Ascending aorta (tissue), 2 donors: ENCODE measurements at regions not wholly inside any gene's neighbourhood (a gene's known extent, or its start where the extent isn't known, plus 50 kb on each side); places are given as distances from the start of the nearest gene placed in this dataset.

Source experiments
- DNase-seq, 2 donors: peaks; one replicate each; pipeline ENCODE4 v3.0.0-alpha.2; 2019; ENCODE audit warnings: low spot score in 2 of 2
- H3K27ac ChIP-seq, 2 donors: fragments of 200-600 bp; sonication (generic); one replicate each; pipeline ENCODE4 v1.5.1; 2016 to 2017; ENCODE audit warnings: mild to moderate bottlenecking in 1 of 2
- H3K27me3 ChIP-seq: fragments of 200-600 bp; sonication (generic); one replicate; pipeline ENCODE4 v1.5.1; 2017
- H3K36me3 ChIP-seq, 2 donors: fragments of 200-600 bp; sonication (generic); one replicate each; pipeline ENCODE4 v1.5.1; 2016
- H3K4me1 ChIP-seq, 2 donors: fragments of 200-600 bp; sonication (generic); one replicate each; pipeline ENCODE4 v1.5.1; 2016 to 2017; ENCODE audit warnings: mild to moderate bottlenecking in 1 of 2
- H3K4me3 ChIP-seq, 2 donors: fragments of 200-600 bp; sonication (generic); one replicate each; pipeline ENCODE4 v1.5.1; 2016 to 2017; ENCODE audit warnings: mild to moderate bottlenecking in 1 of 2
- H3K9me3 ChIP-seq, 2 donors: fragments of 200-600 bp; sonication (generic); one replicate each; pipeline ENCODE4 v1.5.1; 2016
- CTCF ChIP-seq, 3 experiments: fragments of 200-600 bp in 2 of 3; fragments of 450-650 bp in 1 of 3; sonication (generic) in 2 of 3; IDR thresholded peaks; one replicate each; pipeline ENCODE4 v1.5.1; 2016 to 2019; ENCODE audit warnings: antibody characterized with exemption in 3 of 3, mild to moderate bottlenecking in 1 of 3, moderate library complexity in 1 of 3
- intact Hi-C: fragments of 100-400 bp; cut with DNase I; formaldehyde crosslinking; loops from one replicate; pipeline ENCODE4 v1.15.1; 2023

- DNase-seq = no peak
- Histone ChIP-seq H3K4me3 (no peak overlapping the region), H3K9me3 (no peaks in the 10 kb centered on the region), H3K36me3 (no peaks in the 10 kb centered on the region), H3K4me1 (no peaks in the 10 kb centered on the region), H3K27me3 (no peaks in the 10 kb centered on the region), H3K27ac (no peak overlapping the region)
- no peak for TF ChIP-seq CTCF (IDR thresholded peaks at IDR 0.05)
- intact Hi-C loops = no loop called here
Measured at GRCh38 chr10:31725436-31725835, 203.2 kb downstream of the ARHGAP12 start.

GRCh38 chr10:31724296-31724695 lies 204.3 kb downstream of the ARHGAP12 start:
- intact Hi-C loops = no loop called here
- H3K27ac ChIP-seq = no peak overlapping the region
- H3K4me3 ChIP-seq = no peak overlapping the region
- DNase-seq = no peak
- no peak for TF ChIP-seq CTCF (IDR thresholded peaks at IDR 0.05)
- no peaks in the 10 kb centered on the region for H3K27me3 ChIP-seq
- H3K36me3 ChIP-seq = no peaks in the 10 kb centered on the region
- H3K9me3 ChIP-seq = no peaks in the 10 kb centered on the region
- H3K4me1 ChIP-seq = no peaks in the 10 kb centered on the region

GRCh38 chr10:31723106-31723750 lies 205.4 kb downstream of the ARHGAP12 start:
- no peaks in the 10 kb centered on the region for H3K36me3 ChIP-seq
- no peaks in the 10 kb centered on the region for H3K27me3 ChIP-seq
- no peak overlapping the region for H3K27ac ChIP-seq
- no peak for TF ChIP-seq CTCF (IDR thresholded peaks at IDR 0.05)
- no peaks in the 10 kb centered on the region for H3K9me3 ChIP-seq
- no peak for DNase-seq
- no peaks in the 10 kb centered on the region for H3K4me1 ChIP-seq
- intact Hi-C loops = no loop called here
- no peak overlapping the region for H3K4me3 ChIP-seq

- intact Hi-C loops = no loop called here
- H3K27me3 ChIP-seq = no peaks in the 10 kb centered on the region
- H3K36me3 ChIP-seq = no peaks in the 10 kb centered on the region
- no peak for DNase-seq
- H3K4me3 ChIP-seq = no peak overlapping the region
- H3K4me1 ChIP-seq = no peaks in the 10 kb centered on the region
- no peaks in the 10 kb centered on the region for H3K9me3 ChIP-seq
- no peak for TF ChIP-seq CTCF (IDR thresholded peaks at IDR 0.05)
- H3K27ac ChIP-seq = no peak overlapping the region
Measured at GRCh38 chr10:31721096-31721495, 207.5 kb downstream of the ARHGAP12 start.

- intact Hi-C loops = no loop called here
- H3K36me3 ChIP-seq = no peaks in the 10 kb centered on the region
- no peaks in the 10 kb centered on the region for H3K27me3 ChIP-seq
- DNase-seq = no peak
- no peaks in the 10 kb centered on the region for H3K9me3 ChIP-seq
- H3K27ac ChIP-seq = no peak overlapping the region
- TF ChIP-seq CTCF (IDR thresholded peaks at IDR 0.05) = no peak
- no peak overlapping the region for H3K4me3 ChIP-seq
- no peaks in the 10 kb centered on the region for H3K4me1 ChIP-seq
Measured at GRCh38 chr10:31720546-31720945, 208.1 kb downstream of the ARHGAP12 start.

GRCh38 chr10:31709476-31709875 lies 219.2 kb downstream of the ARHGAP12 start:
- H3K36me3 ChIP-seq = no peaks in the 10 kb centered on the region
- H3K4me1 ChIP-seq = peaks cover 11 to 15% of the 10 kb centered on the region in 2 donors
- TF ChIP-seq CTCF (IDR thresholded peaks at IDR 0.05) = no peak
- no peak for DNase-seq
- peak overlapping the region; percentile 71 to 78 for H3K27ac ChIP-seq
- H3K27me3 ChIP-seq = no peaks in the 10 kb centered on the region
- intact Hi-C loops = loop anchor here (1.0 kb wide), 1 partner anchor 99 kb away; no protein-coding TSS in a partner anchor
- H3K9me3 ChIP-seq = peaks cover 12 to 34% of the 10 kb centered on the region in 2 donors
- no peak overlapping the region for H3K4me3 ChIP-seq
